Large intestine (tissue), 3 donors: ENCODE measurements at regions not wholly inside any gene's neighbourhood (a gene's known extent, or its start where the extent isn't known, plus 50 kb on each side); places are given as distances from the start of the nearest gene placed in this dataset.
A peak's percentile ranks its signal among the peaks of the same experiment; 100 is the strongest.

ENCODE experiments used
- DNase-seq, 2 donors: peaks; one replicate each; pipeline versions ENCODE4 v3.0.0 to v3.0.0-alpha.2; 2013
- H3K27ac ChIP-seq: one replicate; pipeline ENCODE4 v1.5.1; 2013; ENCODE audit warnings: low read length
- H3K27me3 ChIP-seq: 2 replicates; pipeline ENCODE4 v1.6.1; 2013; ENCODE audit warnings: low read length; ENCODE audit not compliant: control insufficient read depth, insufficient read depth
- H3K36me3 ChIP-seq: 2 replicates; pipeline ENCODE4 v1.6.1; 2013; ENCODE audit warnings: low read length; ENCODE audit not compliant: control insufficient read depth, insufficient read depth
- H3K4me1 ChIP-seq: one replicate; pipeline ENCODE4 v1.6.1; 2013; ENCODE audit warnings: low read length; ENCODE audit not compliant: control insufficient read depth, insufficient read depth
- H3K4me3 ChIP-seq: one replicate; pipeline ENCODE4 v1.5.1; 2013; ENCODE audit warnings: low read length
- H3K9me3 ChIP-seq: one replicate; pipeline ENCODE4 v1.6.1; 2013; ENCODE audit warnings: mild to moderate bottlenecking, low read depth, low read length, moderate library complexity; ENCODE audit not compliant: control insufficient read depth
- WGBS: methylation state at CpG from one replicate; pipeline ENCODE4 v1.1.5; 2013; ENCODE audit warnings: low lambda C conversion rate; ENCODE audit not compliant: insufficient coverage; 5-methylcytosine and 5-hydroxymethylcytosine counted together

- DNase-seq = no peak
- no peaks in the 10 kb centered on the region for H3K4me1 ChIP-seq
- 50% methylated on average over 1 of the region's 3 CpGs for WGBS
- no peaks in the 10 kb centered on the region for H3K36me3 ChIP-seq
- H3K4me3 ChIP-seq = no peak overlapping the region
- H3K27ac ChIP-seq = no peak overlapping the region
- H3K27me3 ChIP-seq = no peaks in the 10 kb centered on the region
- H3K9me3 ChIP-seq = no peaks in the 10 kb centered on the region
Measured at GRCh38 chr9:105886136-105886535, 191.8 kb downstream of the TMEM38B start.

DNA sequence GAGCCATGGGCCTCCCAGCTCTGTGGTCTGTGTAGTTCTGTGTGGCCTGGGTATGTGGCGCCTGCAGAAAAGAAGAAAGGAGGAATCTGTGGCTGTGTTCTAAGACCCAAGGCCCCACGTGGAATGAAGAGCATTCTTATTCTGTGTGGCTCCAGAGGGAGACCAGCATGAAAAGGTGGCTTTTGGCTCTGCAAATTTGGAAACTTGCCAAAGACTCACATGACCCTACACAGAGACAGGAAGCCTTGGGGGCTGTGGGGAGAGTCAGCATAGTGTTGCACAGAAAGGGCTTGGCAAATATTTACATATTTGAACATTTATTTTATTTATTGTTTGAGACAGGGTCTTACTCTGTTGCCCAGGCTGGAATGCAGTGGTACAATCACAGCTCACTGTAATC lies 193.3 kb downstream of the TMEM38B start:
- WGBS = no CpG with 5 or more reads among the region's 2 CpGs
- H3K27ac ChIP-seq = no peak overlapping the region
- no peaks in the 10 kb centered on the region for H3K4me1 ChIP-seq
- H3K9me3 ChIP-seq = no peaks in the 10 kb centered on the region
- H3K27me3 ChIP-seq = no peaks in the 10 kb centered on the region
- no peaks in the 10 kb centered on the region for H3K36me3 ChIP-seq
- no peak for DNase-seq
- H3K4me3 ChIP-seq = no peak overlapping the region

- no CpG with 5 or more reads among the region's 5 CpGs for WGBS
- Histone ChIP-seq H3K36me3 (no peaks in the 10 kb centered on the region), H3K27ac (no peak overlapping the region), H3K27me3 (no peaks in the 10 kb centered on the region), H3K4me1 (no peaks in the 10 kb centered on the region), H3K4me3 (no peak overlapping the region), H3K9me3 (no peaks in the 10 kb centered on the region)
- no peak for DNase-seq
Measured at GRCh38 chr9:105890046-105890822, 195.9 kb downstream of the TMEM38B start.

- no peaks in the 10 kb centered on the region for H3K27me3 ChIP-seq
- no peak overlapping the region for H3K4me3 ChIP-seq
- no peak for DNase-seq
- no peaks in the 10 kb centered on the region for H3K9me3 ChIP-seq
- WGBS = no CpG with 5 or more reads among the region's 5 CpGs
- no peak overlapping the region for H3K27ac ChIP-seq
- no peaks in the 10 kb centered on the region for H3K36me3 ChIP-seq
- H3K4me1 ChIP-seq = no peaks in the 10 kb centered on the region
Measured at GRCh38 chr9:105900123-105900522, 205.8 kb downstream of the TMEM38B start.

- Histone ChIP-seq H3K4me3 (no peak overlapping the region), H3K9me3 (no peaks in the 10 kb centered on the region), H3K4me1 (no peaks in the 10 kb centered on the region), H3K27me3 (no peaks in the 10 kb centered on the region), H3K36me3 (no peaks in the 10 kb centered on the region), H3K27ac (no peak overlapping the region)
- WGBS = no CpG with 5 or more reads among the region's 4 CpGs
- DNase-seq = peak; percentile 17 to 31
Measured at GRCh38 chr9:105901514-105902109, 207.3 kb downstream of the TMEM38B start.

GRCh38 chr9:105908069-105908468 lies 213.7 kb downstream of the TMEM38B start:
- no peak for DNase-seq
- Histone ChIP-seq H3K27ac (no peak overlapping the region), H3K36me3 (no peaks in the 10 kb centered on the region), H3K27me3 (no peaks in the 10 kb centered on the region), H3K4me1 (no peaks in the 10 kb centered on the region), H3K9me3 (no peaks in the 10 kb centered on the region), H3K4me3 (no peak overlapping the region)
- no CpG with 5 or more reads among the region's 2 CpGs for WGBS

GRCh38 chr9:105911104-105911911 lies 217.0 kb downstream of the TMEM38B start:
- DNase-seq = no peak
- Histone ChIP-seq H3K4me3 (no peak overlapping the region), H3K27me3 (no peaks in the 10 kb centered on the region), H3K36me3 (no peaks in the 10 kb centered on the region), H3K27ac (no peak overlapping the region), H3K9me3 (no peaks in the 10 kb centered on the region), H3K4me1 (no peaks in the 10 kb centered on the region)
- WGBS = no CpG with 5 or more reads among the region's 5 CpGs

DNA sequence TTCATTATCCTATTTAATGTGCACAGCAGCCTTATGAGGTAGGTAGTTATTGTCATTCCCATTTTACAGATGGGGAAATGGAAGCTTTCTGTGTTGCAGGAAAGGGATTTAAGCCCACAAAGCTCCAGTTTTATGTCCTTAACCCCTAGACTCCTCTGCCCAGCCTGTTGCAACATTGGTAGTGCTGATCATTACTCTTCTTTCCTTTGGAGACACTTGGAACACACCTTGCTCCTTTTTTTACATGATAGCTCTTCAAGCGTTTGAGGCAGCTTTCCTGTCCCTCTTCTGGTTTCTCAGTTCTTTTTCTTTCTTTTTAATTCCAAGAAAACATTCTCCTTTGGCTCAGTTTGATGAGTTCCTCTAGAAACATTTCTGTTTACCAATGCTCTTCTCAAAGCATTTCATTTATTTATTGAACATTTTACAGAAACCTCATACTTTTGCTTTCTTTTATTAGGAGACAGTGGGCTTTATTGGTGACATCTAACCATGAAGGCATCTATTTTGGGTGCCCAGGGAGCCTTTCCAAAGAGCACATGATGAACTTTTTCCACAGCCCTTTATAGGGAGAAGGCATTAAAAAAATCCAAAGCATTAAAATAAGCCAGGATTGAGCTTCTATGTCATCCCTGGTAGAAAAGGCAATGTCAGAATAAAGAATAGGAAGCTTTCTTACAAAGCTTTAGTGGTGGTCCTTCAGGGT lies 218.0 kb downstream of the TMEM38B start:
- Histone ChIP-seq H3K27me3 (no peaks in the 10 kb centered on the region), H3K4me3 (no peak overlapping the region), H3K9me3 (no peaks in the 10 kb centered on the region), H3K27ac (no peak overlapping the region), H3K36me3 (no peaks in the 10 kb centered on the region), H3K4me1 (no peaks in the 10 kb centered on the region)
- no peak for DNase-seq
- WGBS = 93% methylated on average over 1 of the region's 1 CpG

DNA sequence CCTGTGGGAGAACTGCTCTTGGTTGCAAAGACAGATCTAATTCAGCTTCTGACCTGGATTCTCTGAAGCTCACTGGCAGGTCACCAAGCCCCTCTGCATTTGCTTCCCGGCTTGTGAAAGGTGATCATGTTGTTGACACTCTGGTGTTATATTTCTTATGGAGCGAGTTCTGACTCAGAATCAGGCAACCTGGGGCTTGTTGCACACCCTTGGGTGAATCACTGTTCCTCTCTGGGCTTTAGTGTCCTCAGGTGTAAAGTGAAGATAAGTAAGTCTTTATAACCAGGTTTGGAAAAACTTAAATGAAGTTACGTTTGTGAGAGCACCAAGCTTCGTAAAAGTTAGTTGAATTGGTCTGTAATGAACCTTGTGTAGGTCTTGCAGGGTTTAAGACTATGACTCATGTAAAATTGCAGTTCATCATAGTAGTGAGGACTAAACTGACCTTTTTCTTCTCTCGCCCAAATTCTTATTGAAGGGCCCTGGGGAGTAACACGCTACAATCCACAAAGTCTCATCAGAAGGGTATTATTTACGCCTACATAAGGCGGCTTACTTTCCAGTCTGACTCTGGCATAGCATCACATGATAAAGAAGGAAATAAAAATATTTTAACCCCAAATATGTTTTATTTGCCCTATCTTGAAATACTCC lies 218.6 kb downstream of the TMEM38B start:
- Histone ChIP-seq H3K27ac (no peak overlapping the region), H3K36me3 (no peaks in the 10 kb centered on the region), H3K9me3 (no peaks in the 10 kb centered on the region), H3K4me3 (no peak overlapping the region), H3K27me3 (no peaks in the 10 kb centered on the region), H3K4me1 (no peaks in the 10 kb centered on the region)
- 80% methylated on average over 2 of the region's 8 CpGs for WGBS
- DNase-seq = no peak
